COLO668 (cell line): ENCODE measurements at regions not wholly inside any gene's neighbourhood (a gene's known extent, or its start where the extent isn't known, plus 50 kb on each side); places are given as distances from the start of the nearest gene placed in this dataset.
"Not testable (repeated sequence)": the region's sequence is repeated elsewhere in the genome, so short reads cannot be mapped to it uniquely, and the experiment has no call there.

Experiments
- DNase-seq: peaks from one replicate; lab custom pipeline; 2025; ENCODE audit not compliant: unreplicated experiment; lab: John Stamatoyannopoulos, UW

- no peak for DNase-seq
Measured at GRCh38 chr22:48720662-48721394, 1106.8 kb downstream of the BRD1 start.

- no peak for DNase-seq
Measured at GRCh38 chr22:48719978-48720661, 1107.6 kb downstream of the BRD1 start.

- no peak for DNase-seq
Measured at GRCh38 chr22:48718818-48719500, 1108.7 kb downstream of the BRD1 start.

DNA sequence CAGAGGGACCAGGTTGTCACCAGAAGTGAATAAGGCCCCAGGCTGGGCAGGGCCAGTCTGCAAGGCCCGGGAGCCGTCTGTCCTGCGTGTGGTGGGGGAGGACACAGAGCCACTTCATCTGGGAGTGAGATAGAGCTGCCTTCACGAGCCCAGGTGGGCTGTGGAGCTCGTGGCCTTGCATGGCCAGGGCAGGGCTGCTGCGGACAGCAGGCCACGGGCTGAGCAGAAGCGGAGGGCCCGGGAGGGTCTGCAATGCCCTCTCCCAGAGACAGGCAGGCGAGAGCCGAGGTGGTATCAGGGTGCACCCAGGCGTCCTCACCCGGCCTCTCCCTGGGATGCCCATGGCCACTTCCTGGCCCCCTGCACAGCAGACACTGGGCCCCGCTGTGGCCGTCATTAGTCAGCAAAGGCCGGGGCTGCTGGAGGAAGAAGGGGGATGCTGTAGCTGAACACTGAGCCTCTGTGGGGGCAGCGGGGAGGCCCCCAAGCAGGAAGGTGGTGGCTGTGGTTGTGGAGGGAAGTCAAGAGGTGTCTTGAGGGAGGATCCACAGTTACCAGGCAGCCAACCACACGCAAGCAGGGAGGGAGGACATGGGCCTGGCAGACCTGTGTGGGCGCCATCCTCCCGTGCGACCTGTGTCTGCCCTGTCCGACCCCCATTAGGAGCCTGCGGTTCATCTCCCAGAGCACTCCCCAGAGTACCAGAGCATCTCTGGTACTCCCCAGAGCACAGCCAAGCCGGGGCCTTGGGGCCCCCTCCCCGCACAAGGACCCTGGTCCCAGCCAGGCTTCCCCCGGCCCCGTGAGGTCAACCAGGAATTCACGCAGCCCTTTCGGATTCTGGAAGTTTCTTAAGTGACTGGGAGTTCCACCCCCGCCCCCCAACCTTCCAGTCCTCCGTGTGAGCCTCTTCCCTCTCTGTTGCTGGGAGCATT is 1109.5 kb downstream of the BRD1 start:
- DNase-seq = no peak

DNA sequence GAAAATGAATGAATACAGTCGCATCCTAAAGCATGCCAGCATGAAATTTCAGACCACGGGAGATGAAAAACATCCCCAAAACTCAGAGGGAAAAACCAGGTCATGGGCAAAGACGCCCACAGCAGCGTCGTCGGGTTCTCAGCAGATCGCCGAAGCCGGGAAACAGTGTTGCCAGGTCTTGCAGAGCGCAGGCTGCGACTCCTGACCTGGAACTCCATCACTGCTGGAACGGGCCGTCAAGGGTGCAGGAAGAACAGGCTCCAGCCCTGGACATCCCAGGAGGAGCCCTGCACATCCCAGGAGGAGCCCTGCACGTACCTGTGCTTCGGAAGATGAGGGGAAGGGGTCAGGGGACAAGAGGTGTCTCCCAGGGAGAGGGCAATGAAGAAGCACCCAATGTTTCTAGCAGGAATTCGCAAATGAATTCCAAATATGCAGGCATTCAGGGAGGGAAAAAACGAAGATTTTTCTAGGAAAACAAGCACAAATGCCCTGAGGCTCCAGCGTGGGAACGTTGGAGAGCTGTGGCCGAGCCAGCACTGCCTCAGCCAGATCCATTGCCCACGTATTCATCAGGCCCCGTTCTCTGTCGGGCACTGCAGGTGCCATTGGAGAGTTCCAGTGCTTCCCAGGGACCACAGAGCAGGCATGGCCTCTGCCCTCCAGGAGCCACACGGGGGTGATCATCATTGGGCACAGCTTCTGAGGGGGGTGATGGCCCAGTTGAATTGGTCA is 1110.4 kb downstream of the BRD1 start:
- DNase-seq = no peak

- not testable (repeated sequence) for DNase-seq
Measured at GRCh38 chr22:48716154-48716553, 1111.5 kb downstream of the BRD1 start.

- no peak for DNase-seq
Measured at GRCh38 chr22:48715511-48715910, 1112.2 kb downstream of the BRD1 start.

DNA sequence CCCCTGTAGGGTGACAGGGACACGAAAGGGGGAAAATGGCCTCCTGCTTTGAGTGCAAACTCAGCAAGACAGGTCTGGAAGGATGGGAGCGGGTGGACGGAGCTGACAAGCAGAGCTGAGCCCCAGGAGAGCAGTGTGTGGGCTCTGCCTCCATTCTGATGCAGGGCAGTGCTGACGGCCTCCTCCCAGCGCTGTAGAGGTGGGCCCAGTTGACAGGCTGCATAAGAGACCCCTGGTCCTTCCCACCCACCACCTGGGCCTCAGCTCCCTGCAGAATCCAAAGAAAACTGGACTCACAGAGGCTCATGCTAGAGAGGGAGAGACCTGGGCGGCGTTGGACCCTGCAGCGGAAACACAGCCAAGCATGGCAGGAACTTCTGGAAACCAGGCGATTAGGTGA is 1113.4 kb downstream of the BRD1 start:
- DNase-seq = no peak

DNA sequence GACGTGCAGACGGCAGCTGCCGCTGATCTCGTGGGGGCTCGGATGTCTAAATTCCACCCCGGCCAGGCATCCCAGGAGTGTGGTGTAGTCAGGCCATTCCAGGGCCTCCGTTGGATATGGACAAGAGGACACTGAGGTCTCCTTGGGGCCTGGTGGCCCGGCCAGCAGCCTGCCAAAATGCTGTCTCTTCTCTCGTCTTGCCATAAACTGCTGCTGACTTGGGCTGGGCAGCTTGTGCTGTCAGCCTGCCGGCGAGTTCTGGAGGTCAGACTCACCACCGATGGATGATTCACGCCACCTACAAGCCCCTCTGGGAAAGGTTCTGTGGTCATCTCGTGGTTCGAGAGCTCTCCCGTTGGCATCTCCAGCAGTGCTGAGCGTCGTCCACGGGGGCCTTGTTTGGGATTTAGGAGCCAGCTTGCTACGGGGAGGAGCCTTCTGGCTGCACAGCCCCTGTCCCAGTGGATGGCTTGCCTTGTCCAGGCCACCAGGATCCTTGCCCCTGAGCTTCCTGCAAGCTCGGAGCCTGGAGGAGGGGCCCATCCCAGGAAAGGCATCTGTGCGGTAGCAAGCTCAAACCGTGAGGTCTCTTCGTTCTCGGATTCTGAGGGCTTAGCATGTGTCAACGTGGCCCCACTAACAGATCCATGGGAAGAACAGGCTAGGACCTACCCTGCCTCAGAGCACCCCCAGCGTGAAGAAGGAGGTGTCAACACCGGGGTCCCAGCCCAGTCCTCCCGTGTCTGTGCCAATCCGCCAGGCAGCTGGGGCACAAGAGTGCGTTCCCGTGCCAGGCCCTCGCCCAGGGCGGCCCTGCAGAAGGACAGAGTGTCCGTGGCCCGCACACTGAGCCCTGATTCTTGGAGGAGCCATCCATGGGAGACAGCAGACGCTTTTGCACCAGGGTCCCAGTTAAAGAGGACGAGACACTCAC is 1114.1 kb downstream of the BRD1 start:
- DNase-seq = no peak

- no peak for DNase-seq
Measured at GRCh38 chr22:48712558-48713271, 1115.0 kb downstream of the BRD1 start.

- DNase-seq = no peak
Measured at GRCh38 chr22:48711669-48712068, 1116.0 kb downstream of the BRD1 start.

DNA sequence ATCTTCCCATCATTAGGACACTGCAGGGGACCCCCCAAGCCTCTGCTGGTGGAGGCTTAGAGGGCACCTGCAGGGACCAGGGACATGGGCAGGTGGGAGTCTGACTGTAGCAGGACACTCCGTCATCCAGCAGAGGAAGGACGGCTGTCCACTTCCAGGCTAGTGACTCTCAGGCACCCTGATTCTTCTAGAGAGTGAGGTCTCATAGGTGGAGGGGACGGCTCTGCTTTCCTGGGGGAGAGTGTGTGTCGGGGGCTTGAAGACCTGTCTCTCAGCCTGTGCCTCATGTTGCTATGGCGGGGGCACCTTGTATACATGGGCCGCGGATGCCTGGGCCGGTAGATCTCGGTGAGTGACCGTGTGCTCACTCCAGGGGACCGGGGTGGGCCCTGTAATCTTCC is 1116.6 kb downstream of the BRD1 start:
- no peak for DNase-seq

GRCh38 chr22:48710410-48710809 is 1117.3 kb downstream of the BRD1 start:
- DNase-seq = no peak

DNA sequence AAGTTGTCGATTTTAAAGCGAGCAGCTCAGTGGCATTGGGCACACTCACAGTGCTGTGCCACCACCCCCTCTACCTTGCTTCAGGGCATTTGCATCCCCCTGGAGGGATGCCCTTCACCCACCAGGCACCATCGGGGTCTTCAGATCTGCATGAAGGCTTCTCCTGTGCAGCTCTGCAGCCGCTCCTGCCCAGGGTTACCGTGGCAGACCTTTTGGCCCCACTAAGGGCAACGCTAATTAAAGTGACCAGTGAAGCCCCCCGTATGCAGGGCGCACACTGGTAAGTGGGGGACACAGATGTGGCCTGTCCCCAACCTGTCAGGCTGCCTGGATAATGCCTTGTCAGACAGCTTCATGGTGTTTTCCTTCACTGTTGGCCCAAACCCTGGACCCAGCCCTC is 1117.7 kb downstream of the BRD1 start:
- no peak for DNase-seq

GRCh38 chr22:48709453-48709852 is 1118.2 kb downstream of the BRD1 start:
- DNase-seq = no peak

GRCh38 chr22:48708558-48709245 is 1119.0 kb downstream of the BRD1 start:
- no peak for DNase-seq

DNA sequence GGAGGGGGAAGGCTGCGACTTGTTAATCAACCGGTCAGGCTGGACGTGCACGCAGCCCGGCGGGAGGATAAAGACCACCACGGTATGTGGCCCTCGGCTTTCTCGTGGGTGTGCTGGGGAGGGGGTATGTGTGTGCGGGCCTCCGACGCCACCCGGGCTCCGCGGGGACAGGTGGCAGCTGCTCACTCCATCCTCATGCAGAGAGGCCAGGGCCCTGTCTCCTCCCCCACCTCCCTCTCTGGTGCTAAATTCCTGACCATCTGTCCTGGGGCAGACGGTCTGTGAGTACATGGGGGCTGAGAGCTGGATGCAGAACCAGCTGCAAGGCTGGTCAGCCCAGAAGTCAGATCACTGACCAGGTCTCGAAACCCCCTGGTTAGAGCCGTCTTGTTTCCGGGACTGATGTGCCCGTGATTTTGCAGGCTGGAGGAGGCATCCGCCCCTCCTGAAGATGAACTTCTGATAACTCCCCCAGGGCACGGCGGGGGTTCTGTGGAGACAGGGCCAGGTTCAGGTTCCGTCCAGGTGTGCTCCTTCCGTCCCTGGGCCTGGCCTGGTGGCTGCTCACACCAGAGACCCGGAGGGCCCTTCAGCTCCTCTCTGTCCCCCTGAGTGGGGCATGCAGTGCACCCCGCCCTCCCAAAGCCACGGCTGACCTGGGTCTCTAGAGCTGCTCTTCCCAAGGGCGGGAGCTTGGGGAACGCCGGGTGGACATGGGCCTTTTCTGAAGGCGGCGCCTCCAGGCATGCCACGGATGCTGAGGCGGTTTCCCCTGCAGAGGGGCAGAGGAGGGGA is 1119.7 kb downstream of the BRD1 start:
- no peak for DNase-seq
